ENCODE measurements at regions not wholly inside any gene's neighbourhood (a gene's known extent, or its start where the extent isn't known, plus 50 kb on each side); places are given as distances from the start of the nearest gene placed in this dataset.

- DNase-seq (ENCODE audit: low spot score): no peak
Measured at GRCh38 chr5:61738446-61738845, 406.4 kb downstream of the ZSWIM6 start.

DNA sequence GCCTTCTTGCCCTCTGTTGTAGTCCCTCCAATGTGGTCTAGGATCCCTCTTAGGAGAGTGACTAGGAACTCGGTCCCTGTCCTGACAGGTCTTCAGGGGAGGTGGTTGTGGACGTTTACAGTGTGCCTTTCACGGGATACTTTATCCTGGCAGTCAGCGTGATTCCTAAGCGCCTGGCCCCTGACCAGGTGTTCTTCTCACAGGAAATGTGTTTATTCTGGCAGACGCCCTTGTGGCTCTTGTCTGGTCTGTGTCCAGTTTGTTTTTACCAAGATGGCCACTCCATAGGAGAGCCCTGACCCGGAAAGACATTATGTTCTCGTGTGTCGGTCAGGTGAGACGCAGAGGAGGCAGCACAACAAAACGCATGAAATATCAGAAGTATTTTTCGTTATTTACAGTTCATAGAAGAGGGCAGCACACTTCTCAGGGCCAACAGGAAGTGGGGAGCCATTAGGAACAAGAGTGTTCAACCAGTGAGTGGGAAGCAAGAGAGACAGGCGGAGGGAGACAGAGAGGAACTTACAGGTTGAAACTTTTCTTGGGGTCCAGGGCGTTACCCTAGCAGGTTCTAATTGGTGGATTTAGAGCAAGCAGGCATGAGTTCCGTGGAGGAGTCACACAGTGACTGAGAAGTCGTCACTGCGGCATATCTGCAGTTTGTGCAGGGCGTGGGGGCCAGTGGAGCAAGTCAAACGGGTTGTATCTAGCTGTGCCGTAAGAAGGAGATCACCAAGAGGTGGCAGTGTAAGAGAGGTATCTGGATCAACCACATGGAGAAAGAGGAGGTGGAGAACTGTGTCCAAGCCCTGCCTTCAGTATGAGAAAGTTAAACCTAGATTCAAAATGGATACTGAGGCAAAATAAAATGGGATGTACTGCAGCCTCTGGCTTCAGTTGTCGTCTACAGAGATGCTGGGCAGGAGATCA, 412.9 kb downstream of the ZSWIM6 start:
- DNase-seq (ENCODE audit: low spot score): no peak

GRCh38 chr5:61746831-61747575, 414.9 kb downstream of the ZSWIM6 start:
- no peak for DNase-seq (ENCODE audit: low spot score)

GRCh38 chr5:61748121-61748520, 416.1 kb downstream of the ZSWIM6 start:
- DNase-seq (ENCODE audit: low spot score): no peak

GRCh38 chr5:61748651-61749050, 416.6 kb downstream of the ZSWIM6 start:
- DNase-seq (ENCODE audit: low spot score): no peak

- DNase-seq (ENCODE audit: low spot score): no peak
Measured at GRCh38 chr5:61752588-61752987, 420.5 kb downstream of the ZSWIM6 start.

DNA sequence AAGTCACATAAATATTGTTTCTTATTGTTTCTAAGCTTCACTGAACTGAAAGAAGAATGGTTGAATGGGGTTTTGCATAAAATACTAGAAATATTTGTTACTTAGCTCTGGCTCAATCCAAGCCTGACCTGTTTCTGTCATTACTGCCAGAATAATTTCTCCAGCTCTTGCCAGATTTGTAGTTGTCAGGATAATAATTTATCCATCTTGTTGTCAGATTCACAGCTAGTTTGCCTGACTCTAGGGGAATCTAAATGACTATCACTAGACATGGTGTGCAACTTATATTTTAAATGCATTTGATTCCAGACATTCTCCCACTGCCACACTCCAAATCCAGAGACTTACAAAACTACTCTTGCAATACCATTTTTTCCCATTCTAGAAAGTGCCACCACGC, 422.7 kb downstream of the ZSWIM6 start:
- no peak for DNase-seq (ENCODE audit: low spot score)

- DNase-seq (ENCODE audit: low spot score): no peak
Measured at GRCh38 chr5:61755726-61756222, 423.7 kb downstream of the ZSWIM6 start.

DNA sequence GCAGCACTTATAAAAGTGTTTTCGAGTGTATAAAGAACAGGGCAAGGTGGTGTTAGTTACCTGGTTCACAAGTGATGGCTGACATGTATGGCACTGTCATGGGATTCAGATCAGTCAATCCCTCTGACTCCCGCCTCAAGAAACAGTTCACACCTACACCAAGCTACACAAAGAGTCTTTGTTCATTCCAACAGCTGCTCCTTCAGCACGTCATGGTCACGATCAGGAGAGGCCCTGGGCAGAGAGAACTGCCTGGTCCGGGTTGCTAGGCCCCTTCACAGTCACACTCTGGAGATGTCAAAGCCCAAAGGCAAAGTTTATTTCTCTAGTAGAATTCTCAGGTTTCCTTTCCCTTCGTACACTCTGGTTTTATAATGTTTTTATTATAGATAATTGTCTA, 426.7 kb downstream of the ZSWIM6 start:
- DNase-seq (ENCODE audit: low spot score): no peak

DNA sequence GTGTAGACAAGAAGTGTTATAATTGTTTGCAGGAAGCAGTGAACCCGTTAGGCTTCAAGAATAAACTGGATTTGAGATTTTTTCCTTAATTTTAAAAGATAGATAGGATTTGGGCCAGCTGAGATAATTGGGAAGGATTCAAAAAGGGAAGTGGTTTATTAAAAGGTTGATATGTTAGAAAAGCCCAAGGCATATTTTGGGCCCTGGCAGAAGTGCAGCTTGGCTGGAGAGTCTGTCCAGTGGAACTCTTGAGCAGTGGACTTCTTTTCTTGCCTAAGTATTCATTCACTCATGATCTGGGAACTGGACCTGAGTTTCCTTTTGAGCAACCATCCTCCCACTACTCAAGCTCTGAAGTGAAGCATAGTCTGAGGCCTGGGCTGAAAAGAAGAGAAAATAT, 433.4 kb downstream of the ZSWIM6 start:
- no peak for DNase-seq (ENCODE audit: low spot score)

- no peak for DNase-seq (ENCODE audit: low spot score)
Measured at GRCh38 chr5:61766141-61766540, 434.1 kb downstream of the ZSWIM6 start.

DNA sequence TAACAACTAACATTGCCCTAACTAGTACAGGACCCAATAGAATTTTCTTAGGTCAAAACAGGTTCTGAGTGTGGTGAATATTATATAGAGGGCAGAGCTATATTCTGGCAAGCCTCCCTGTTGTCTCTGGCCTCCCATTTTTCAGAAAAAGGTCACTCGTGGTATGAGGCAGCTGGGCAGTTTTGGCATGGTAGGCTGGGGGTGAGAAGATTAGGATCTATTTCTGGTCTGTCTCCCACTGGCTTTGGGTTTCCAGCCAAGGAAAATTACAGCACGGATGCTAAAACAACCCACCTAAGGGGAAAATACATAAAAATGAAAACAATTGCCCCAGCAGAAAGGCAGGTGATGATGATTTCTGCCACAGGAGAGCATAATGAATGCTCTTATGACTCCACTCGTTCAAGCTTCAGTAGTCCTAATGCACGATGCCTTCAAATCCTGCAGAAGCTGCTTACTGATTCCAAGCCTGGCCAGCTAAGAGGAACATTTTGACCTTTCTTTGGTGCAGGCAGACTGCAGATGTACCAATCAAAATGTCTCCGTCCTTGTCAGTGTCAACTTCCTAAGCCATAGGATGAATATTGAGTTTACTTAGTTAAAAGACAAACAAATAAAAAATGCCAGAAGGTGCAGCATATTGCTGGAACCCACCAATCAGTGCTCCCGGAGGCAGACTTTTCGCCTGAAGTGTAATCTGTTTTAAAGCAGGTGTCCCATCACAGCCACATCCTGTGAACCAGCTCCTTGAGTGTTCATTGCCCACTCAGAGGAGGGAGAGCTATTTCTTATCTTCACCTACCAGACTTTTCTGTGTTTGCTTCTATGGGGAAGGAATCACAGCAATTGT, 435.4 kb downstream of the ZSWIM6 start:
- DNase-seq (ENCODE audit: low spot score): no peak

- DNase-seq (ENCODE audit: low spot score): no peak
Measured at GRCh38 chr5:61768692-61769281, 436.7 kb downstream of the ZSWIM6 start.

GRCh38 chr5:61771062-61771461, 439.0 kb downstream of the ZSWIM6 start:
- DNase-seq (ENCODE audit: low spot score): no peak

DNA sequence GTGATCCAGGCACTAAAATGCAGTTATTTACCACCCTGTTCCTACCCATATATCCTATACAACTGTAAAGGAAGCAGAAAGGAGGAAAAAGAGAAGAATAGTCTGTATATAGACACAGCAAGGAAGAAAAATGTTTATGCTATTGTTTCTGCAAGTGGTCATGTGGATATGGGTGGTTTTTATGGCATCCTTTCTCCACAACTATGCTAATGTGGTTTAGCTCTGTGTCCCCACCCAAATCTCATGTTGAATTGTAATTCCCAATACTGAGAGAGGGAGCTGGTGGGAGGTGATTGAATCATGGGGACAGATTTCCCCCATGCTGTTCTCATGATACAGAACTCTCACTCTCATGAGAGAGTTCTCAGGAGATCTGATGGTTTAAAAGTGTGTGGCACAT, 439.8 kb downstream of the ZSWIM6 start:
- no peak for DNase-seq (ENCODE audit: low spot score)

DNA sequence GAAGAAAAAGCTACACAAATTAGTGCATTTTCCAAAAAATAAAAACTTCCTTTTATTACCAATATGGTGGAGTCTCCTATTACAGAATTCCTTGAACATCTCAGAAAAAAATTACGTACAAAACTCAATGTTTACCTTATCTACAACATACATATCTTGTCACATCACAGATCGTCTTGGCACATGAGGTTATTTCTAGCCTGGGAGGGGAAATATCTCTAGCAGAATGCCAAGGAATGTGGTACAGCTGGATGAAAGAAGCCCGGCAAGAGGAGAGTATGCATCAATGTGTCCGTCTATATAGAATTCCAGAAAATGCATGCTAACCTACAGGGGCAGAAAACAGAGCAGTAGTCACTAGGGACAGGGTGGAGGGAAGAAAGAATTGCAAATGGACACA, 443.8 kb downstream of the ZSWIM6 start:
- DNase-seq (ENCODE audit: low spot score): no peak

DNA sequence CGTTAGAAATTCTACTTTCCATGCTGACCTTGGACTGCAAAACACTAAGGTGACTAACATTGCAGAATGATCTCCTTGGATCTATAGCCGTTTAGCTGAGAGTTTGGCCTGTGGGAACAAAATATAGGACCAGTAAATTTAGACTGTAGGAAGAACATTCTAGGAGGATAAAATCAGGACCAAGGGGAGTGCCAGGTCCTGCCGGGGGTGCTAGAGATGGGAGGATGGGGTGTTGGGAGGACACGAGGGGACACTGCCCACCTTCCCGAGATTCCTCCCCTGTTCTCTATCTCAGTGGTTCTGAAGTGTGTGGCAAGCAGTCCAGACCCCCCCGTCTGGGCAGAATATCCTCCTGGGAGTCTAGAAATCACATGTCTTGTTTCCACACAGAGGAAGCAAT, 445.2 kb downstream of the ZSWIM6 start:
- DNase-seq (ENCODE audit: low spot score): no peak

DNA sequence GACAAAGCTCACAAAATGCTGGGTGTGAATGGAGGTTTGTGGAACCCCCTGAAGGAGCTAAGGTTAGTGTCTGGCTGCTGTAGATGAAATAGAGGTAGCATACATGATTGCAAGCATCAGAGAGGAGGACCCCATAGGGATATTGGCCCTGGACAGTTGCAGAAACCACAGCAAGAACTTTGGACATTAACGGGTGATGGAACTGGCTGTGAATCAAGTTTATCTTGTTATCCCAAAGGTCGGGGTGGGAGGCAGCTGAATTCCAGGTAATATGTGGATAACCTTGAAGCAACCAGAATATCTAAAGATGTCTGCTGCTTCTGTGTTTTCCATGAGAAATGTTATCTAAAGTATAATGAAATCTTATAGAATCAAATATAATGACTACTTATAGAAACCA, 447.7 kb downstream of the ZSWIM6 start:
- no peak for DNase-seq (ENCODE audit: low spot score)

DNA sequence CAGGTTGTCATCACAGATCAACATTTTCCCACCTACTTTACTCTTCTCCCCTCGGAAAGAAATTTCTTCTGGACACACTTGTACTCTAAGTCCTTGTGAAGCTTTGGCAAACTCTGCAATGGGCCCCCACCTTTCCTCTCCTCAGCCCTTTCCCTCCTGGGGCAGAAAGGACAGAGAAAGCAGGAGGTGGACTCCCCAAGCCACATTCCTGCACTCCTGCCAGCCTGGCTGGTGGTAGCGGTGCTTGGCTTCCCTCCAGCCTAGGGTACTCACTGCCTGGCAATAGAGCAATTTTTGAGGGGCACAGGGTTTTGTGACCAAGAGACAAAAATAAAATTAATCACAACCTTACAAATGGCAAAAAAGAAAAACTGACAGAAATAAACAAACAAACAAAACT, 451.4 kb downstream of the ZSWIM6 start:
- no peak for DNase-seq (ENCODE audit: low spot score)

DNA sequence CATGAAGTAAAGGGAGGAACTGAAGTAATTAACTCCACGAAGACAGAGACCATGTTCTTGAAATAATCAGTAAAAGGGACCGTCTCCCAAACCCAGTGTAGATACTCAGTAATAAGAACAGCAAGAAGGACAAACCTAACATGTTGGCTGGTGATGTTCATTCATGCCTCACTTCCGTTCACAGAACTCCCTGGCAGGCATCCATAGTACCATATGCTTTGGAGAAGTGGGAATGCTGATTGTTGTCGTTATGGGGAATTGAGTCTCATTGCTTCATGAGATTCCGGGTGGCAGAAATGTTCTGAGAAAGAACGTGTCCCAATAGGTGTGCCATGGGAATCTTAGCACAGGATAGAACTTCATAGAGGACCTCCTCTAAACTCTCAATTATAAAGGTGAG, 452.3 kb downstream of the ZSWIM6 start:
- no peak for DNase-seq (ENCODE audit: low spot score)

GRCh38 chr5:61788548-61788947, 456.5 kb downstream of the ZSWIM6 start:
- DNase-seq (ENCODE audit: low spot score): no peak

DNA sequence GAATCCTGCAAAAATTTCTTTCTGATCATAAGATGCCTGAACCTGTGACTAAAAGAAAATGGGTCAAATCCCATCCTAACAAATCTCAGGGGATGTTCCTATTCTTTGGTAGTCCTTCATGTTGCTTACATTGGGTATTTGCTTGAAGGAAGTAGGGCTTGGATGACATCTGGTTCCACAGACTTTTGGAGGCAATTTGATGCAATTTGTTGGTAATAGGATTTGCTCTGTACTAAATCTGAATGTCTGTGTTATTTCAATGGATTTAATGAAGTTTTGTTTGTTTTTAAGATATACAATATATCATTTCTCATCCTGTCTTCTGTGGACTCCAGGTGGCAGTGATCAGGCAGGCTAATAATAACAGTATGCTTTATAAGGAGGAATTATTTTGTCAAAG, 457.9 kb downstream of the ZSWIM6 start:
- DNase-seq (ENCODE audit: low spot score): no peak
